B cell (primary cell): ENCODE measurements at regions not wholly inside any gene's neighbourhood (a gene's known extent, or its start where the extent isn't known, plus 50 kb on each side); places are given as distances from the start of the nearest gene placed in this dataset.
"Not testable (repeated sequence)": the region's sequence is repeated elsewhere in the genome, so short reads cannot be mapped to it uniquely, and the experiment has no call there.

Experiments
- ATAC-seq: fragments of 200-7000 bp; cut with Tn5 transposase; one replicate; pipeline ENCODE4 v1.10.0; 2021; ENCODE audit warnings: low read depth, mild to moderate bottlenecking, moderate number of reproducible peaks, moderate library complexity
- CTCF ChIA-PET: fragments of 350-600 bp; sonication (Branson Sonifier 250); formaldehyde crosslinking; loops from one replicate; lab custom pipeline; 2021; ENCODE audit warnings: antibody characterized with exemption, inconsistent platforms; lab: Charles Lee
- POLR2A ChIA-PET: fragments of 350-600 bp; sonication (Branson Sonifier 250); formaldehyde crosslinking; loops from one replicate; lab custom pipeline; 2021; ENCODE audit warnings: antibody characterized with exemption; lab: Charles Lee
- DNase-seq: peaks from one replicate; pipeline ENCODE4 v3.0.0; 2013
- H2AFZ ChIP-seq: 2 replicates; pipeline ENCODE4 v1.6.1; 2012; ENCODE audit warnings: mild to moderate bottlenecking, low read depth, low read length; ENCODE audit not compliant: insufficient read depth, poor library complexity, severe bottlenecking
- H3K27ac ChIP-seq, 2 donors: 1 replicate in 1 of 2; 2 replicates in 1 of 2; pipeline ENCODE4 v1.5.1; 2012 to 2013; ENCODE audit warnings: low read length in 2 of 2, mild to moderate bottlenecking in 2 of 2, moderate library complexity in 1 of 2
- H3K27me3 ChIP-seq, 4 experiments: fragments of 200-600 bp in 1 of 4; sonication (generic) in 1 of 4; replicated peaks in 1 of 4; 1 replicate in 2 of 4; 2 replicates in 2 of 4; pipeline versions ENCODE4 v1.6.1 to v1.7.0; 2013 to 2016; ENCODE audit warnings: low read length in 3 of 4, mild to moderate bottlenecking in 2 of 4, mixed read lengths in 1 of 4, moderate library complexity in 1 of 4; ENCODE audit not compliant: insufficient read depth in 4 of 4, control insufficient read depth in 3 of 4; ENCODE audit errors: control extremely low read depth in 1 of 4
- H3K36me3 ChIP-seq, 2 experiments: replicated peaks in 1 of 2; 1 replicate in 1 of 2; 2 replicates in 1 of 2; pipeline versions ENCODE4 v1.6.1 to v1.7.1; 2013; ENCODE audit warnings: low read length in 1 of 2; ENCODE audit not compliant: insufficient read depth in 2 of 2, control insufficient read depth in 1 of 2; ENCODE audit errors: control extremely low read depth in 1 of 2, extremely low read depth in 1 of 2
- H3K4me1 ChIP-seq, 2 donors: fragments of 200-600 bp in 1 of 2; sonication (generic) in 1 of 2; 1 replicate in 1 of 2; 2 replicates in 1 of 2; pipeline versions ENCODE4 v1.5.1 to v1.6.1; 2013 to 2017; ENCODE audit warnings: low read length in 2 of 2; ENCODE audit not compliant: control insufficient read depth in 2 of 2, insufficient read depth in 2 of 2
- H3K4me2 ChIP-seq: replicated peaks from 2 replicates; pipeline ENCODE3; 2012; ENCODE audit warnings: mild to moderate bottlenecking, low read depth, low read length; ENCODE audit not compliant: poor library complexity, severe bottlenecking
- H3K4me3 ChIP-seq, 5 experiments: fragments of 200-600 bp in 1 of 5; sonication (generic) in 1 of 5; 1 replicate in 3 of 5; 2 replicates in 2 of 5; pipeline versions ENCODE4 v1.5.1 to v1.7.0; 2011 to 2016; ENCODE audit warnings: low read length in 4 of 5, mild to moderate bottlenecking in 4 of 5, low read depth in 2 of 5, control low read depth in 1 of 5, moderate library complexity in 1 of 5; ENCODE audit not compliant: insufficient read depth in 1 of 5; ENCODE audit errors: control extremely low read depth in 1 of 5, extremely low read depth in 1 of 5
- H3K79me2 ChIP-seq: fragments of 200-600 bp; sonication (generic); one replicate; pipeline ENCODE4 v1.6.0; 2016; ENCODE audit warnings: low read length; ENCODE audit not compliant: control insufficient read depth, insufficient read depth
- H3K9ac ChIP-seq: fragments of 200-600 bp; sonication (generic); 2 replicates; pipeline ENCODE4 v1.6.1; 2017; ENCODE audit warnings: mild to moderate bottlenecking, low read length, moderate library complexity
- H3K9me3 ChIP-seq, 3 donors: one replicate each; pipeline versions ENCODE4 v1.6.1 to v1.7.1; 2013; ENCODE audit warnings: low read length in 2 of 3; ENCODE audit not compliant: control insufficient read depth in 2 of 3, insufficient read depth in 1 of 3; ENCODE audit errors: control extremely low read depth in 1 of 3
- H4K20me1 ChIP-seq: 2 replicates; pipeline ENCODE4 v1.6.0; 2012; ENCODE audit warnings: mild to moderate bottlenecking, low read length; ENCODE audit not compliant: insufficient read depth, control insufficient read depth, poor library complexity, severe bottlenecking
- H3K27ac Mint-ChIP-seq: one replicate; pipeline ENCODE4 v1.8.0; 2021; ENCODE audit warnings: mixed read lengths
- H3K27me3 Mint-ChIP-seq: one replicate; pipeline ENCODE4 v1.8.0; 2021; ENCODE audit warnings: mixed read lengths
- H3K4me1 Mint-ChIP-seq: one replicate; pipeline ENCODE4 v1.8.0; 2021; ENCODE audit warnings: mixed read lengths
- H3K4me3 Mint-ChIP-seq: one replicate; pipeline ENCODE4 v1.8.0; 2021; ENCODE audit warnings: mixed read lengths
- H3K9me3 Mint-ChIP-seq: one replicate; pipeline ENCODE4 v1.8.0; 2022; ENCODE audit warnings: mixed read lengths; ENCODE audit not compliant: insufficient read depth
- WGBS: methylation state at CpG from one replicate; pipeline ENCODE4 v1.1.5; 2013; ENCODE audit warnings: missing lambda C conversion rate; ENCODE audit not compliant: insufficient coverage; 5-methylcytosine and 5-hydroxymethylcytosine counted together
- intact Hi-C: fragments of 100-400 bp; cut with micrococcal nuclease; formaldehyde crosslinking; loops from one replicate; pipeline ENCODE4 v1.10.0; 2022

DNA sequence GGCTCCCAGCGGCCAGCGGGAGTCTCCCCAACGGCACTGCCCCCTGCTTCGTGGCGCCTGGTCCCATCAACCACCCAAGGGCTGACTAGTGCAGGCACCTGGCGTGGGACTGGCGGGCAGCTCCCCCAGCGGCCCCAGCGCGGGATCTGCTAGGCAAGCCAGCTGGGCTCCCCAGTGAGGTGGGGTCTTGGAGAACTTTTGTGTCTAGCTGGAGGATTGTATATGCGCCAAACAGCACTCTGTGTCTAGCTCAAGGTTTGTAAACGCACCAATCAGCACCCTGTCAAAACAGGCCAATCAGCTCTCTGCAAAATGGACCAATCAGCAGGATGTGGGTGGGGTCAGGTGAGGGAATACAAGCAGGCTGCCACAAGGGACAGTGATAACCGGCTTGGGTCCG is 1988.2 kb downstream of the FOXD4L5 start:
- H3K9ac ChIP-seq, DNase-seq, H3K36me3 ChIP-seq, H2AFZ ChIP-seq, H3K9me3 ChIP-seq, POLR2A ChIA-PET, H3K27ac Mint-ChIP-seq, intact Hi-C loops, H3K4me1 ChIP-seq, H3K79me2 ChIP-seq, H3K27ac ChIP-seq, H3K4me2 ChIP-seq, CTCF ChIA-PET, H3K4me1 Mint-ChIP-seq, H3K27me3 ChIP-seq, H3K4me3 ChIP-seq, H3K9me3 Mint-ChIP-seq, H3K27me3 Mint-ChIP-seq, ATAC-seq, H4K20me1 ChIP-seq, H3K4me3 Mint-ChIP-seq: not testable (repeated sequence)
- no CpG with 5 or more reads among the region's 14 CpGs for WGBS

GRCh38 chr9:63296366-63296765 is 1988.6 kb downstream of the FOXD4L5 start:
- H3K4me3 Mint-ChIP-seq, H3K27me3 Mint-ChIP-seq, H3K4me2 ChIP-seq, H3K9me3 ChIP-seq, H3K9ac ChIP-seq, H3K27me3 ChIP-seq, H3K27ac ChIP-seq, ATAC-seq, H4K20me1 ChIP-seq, DNase-seq, intact Hi-C loops, H3K36me3 ChIP-seq, H3K27ac Mint-ChIP-seq, CTCF ChIA-PET, H3K4me1 Mint-ChIP-seq, H3K79me2 ChIP-seq, H3K9me3 Mint-ChIP-seq, POLR2A ChIA-PET, H2AFZ ChIP-seq, H3K4me1 ChIP-seq, H3K4me3 ChIP-seq: not testable (repeated sequence)
- WGBS: no CpG with 5 or more reads among the region's 27 CpGs

DNA sequence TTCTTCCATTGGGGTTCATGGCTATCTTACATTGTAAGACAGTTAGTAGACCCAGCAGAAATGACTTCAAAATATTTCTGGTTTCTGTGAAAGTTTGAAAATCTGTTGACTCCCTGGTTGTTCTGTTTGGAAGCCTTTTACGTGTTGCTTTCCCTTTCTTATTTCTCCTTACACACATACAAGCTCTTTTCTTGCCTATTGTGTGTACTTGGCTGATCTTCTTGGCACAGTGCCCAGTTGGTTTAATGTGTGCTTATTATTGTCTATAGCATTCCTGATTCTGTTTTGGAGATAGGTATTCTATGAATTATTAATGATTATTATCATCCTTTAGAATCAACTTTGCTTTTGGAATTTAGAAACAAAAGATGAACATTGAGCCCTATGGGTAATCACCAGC is 1995.0 kb downstream of the FOXD4L5 start:
- intact Hi-C loops, H3K27ac Mint-ChIP-seq, H3K36me3 ChIP-seq, H3K79me2 ChIP-seq, H3K9me3 ChIP-seq, H2AFZ ChIP-seq, ATAC-seq, H4K20me1 ChIP-seq, H3K27me3 ChIP-seq, H3K4me2 ChIP-seq, H3K27me3 Mint-ChIP-seq, H3K9ac ChIP-seq, H3K4me3 Mint-ChIP-seq, H3K4me1 Mint-ChIP-seq, H3K4me3 ChIP-seq, H3K4me1 ChIP-seq, CTCF ChIA-PET, H3K9me3 Mint-ChIP-seq, POLR2A ChIA-PET, H3K27ac ChIP-seq, DNase-seq: not testable (repeated sequence)
- WGBS: no CpG with 5 or more reads among the region's 1 CpG
